ENCODE measurements at regions not wholly inside any gene's neighbourhood (a gene's known extent, or its start where the extent isn't known, plus 50 kb on each side); places are given as distances from the start of the nearest gene placed in this dataset.
A peak's percentile ranks its signal among the peaks of the same experiment; 100 is the strongest.

DNA sequence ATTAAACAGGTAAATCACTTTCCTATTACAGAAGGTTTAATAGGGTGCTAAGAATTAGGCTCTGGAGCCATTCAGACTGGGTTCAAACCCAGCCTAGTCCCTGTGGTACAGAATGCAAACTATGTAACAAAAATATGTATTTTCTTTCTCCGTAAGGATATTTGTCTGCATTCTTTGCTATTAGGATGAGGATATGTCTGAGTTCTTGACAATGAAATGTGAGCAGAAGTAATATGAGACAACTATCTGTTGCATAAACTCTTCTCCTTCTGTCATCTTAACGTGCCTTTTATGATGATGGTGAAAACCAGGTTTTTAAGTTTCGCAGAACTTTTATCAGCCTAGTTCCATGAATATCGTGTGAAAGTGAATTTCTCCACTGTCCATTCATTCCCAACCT, 1129.1 kb upstream of the ZEB2 start (continued):
- TF ChIP-seq ZNF331 (CRISPR knock-in tag; IDR thresholded peaks at IDR 0.05; ENCODE audit: low read depth): no peak
- TF ChIP-seq POLR2AphosphoS5 (IDR thresholded peaks at IDR 0.05; ENCODE audit: low read depth): no peak
- TF ChIP-seq ZNF114 (CRISPR knock-in tag; IDR thresholded peaks at IDR 0.05): no peak

DNA sequence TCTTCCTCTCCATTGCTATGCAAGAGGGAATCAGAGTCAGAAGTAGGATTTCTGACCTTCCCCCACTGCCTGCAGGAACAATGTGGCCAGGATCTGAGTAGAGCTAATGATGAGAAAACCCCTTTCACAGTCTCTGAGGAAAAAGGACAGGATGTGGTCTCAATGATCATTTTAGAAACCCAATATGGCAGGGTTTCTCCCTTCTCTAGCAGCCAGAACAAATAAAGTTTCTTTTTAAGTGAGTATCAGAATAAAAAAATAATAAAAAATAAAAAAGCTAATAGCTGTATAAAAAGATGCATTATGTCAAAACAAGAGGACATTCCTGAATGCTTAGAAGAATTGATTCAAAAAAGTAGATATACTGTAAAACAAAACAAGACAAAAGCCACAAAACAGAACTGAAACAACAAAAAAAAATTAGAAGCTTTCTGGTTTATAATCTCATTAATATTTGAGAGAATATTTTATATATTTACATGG, 1124.9 kb upstream of the ZEB2 start:
- no peaks in the 10 kb centered on the region for H3K36me3 ChIP-seq (ENCODE audit: insufficient read depth)
- H3K4me3 Mint-ChIP-seq: no peak overlapping the region
- H3K27me3 ChIP-seq (ENCODE audit: insufficient read depth): no peaks in the 10 kb centered on the region
- H3K4me1 ChIP-seq (ENCODE audit: insufficient read depth): peaks cover 22% of the 10 kb centered on the region; the same call in 1 of the 2 replicates
- H3K27me3 Mint-ChIP-seq (ENCODE audit: insufficient read depth, low read depth, poor library complexity): no peaks in the 10 kb centered on the region
- no peak overlapping the region; the same call in 1 of the 2 replicates for H3K27ac ChIP-seq (ENCODE audit: low read depth)
- no peaks in the 10 kb centered on the region; the same call in 2 of the 3 replicates for H3K9me3 Mint-ChIP-seq
- ATAC-seq (peak; percentile 64), DNase-seq (ENCODE audit: low spot score) (peak; percentile 20)
- H3F3A ChIP-seq (replicated peaks; ENCODE audit: low read depth): no peaks in the 10 kb centered on the region
- no peaks in the 10 kb centered on the region for H4K20me1 ChIP-seq (replicated peaks; ENCODE audit: insufficient read depth)
- no peaks in the 10 kb centered on the region for H3K79me2 ChIP-seq (replicated peaks; ENCODE audit: insufficient read depth)
- H3K9me2 ChIP-seq (ENCODE audit: insufficient read depth): peaks cover 6% of the 10 kb centered on the region; the same call in 1 of the 2 replicates
- H3K36me3 Mint-ChIP-seq (ENCODE audit: low read depth): no peaks in the 10 kb centered on the region
- H3K4me1 Mint-ChIP-seq: peaks cover 19% of the 10 kb centered on the region
- H2AFZ ChIP-seq: peak overlapping the region; percentile 63; the same call in 1 of the 2 replicates
- H3K27ac Mint-ChIP-seq: no peak overlapping the region
- TF ChIP-seq ZNF462 (CRISPR knock-in tag; IDR thresholded peaks at IDR 0.05): peak; percentile 53; the same call in 1 of the 2 replicates
- TF ChIP-seq, protein P1, sequence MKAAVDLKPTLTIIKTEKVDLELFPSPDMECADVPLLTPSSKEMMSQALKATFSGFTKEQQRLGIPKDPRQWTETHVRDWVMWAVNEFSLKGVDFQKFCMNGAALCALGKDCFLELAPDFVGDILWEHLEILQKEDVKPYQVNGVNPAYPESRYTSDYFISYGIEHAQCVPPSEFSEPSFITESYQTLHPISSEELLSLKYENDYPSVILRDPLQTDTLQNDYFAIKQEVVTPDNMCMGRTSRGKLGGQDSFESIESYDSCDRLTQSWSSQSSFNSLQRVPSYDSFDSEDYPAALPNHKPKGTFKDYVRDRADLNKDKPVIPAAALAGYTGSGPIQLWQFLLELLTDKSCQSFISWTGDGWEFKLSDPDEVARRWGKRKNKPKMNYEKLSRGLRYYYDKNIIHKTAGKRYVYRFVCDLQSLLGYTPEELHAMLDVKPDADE (IDR thresholded peaks at IDR 0.05): no peak
- H3K4me3 ChIP-seq: no peak overlapping the region
- no peak overlapping the region for H3K4me2 ChIP-seq

All from GM23338 (cell line).